IMR-90 (cell line): ENCODE measurements at regions not wholly inside any gene's neighbourhood (a gene's known extent, or its start where the extent isn't known, plus 50 kb on each side); places are given as distances from the start of the nearest gene placed in this dataset.

Source experiments
- CTCF ChIP-seq: conservative IDR thresholded peaks from 2 replicates; pipeline ENCODE4 v1.5.1; 2012; ENCODE audit warnings: mild to moderate bottlenecking, low read depth, low read length, improper control_type of control experiment
- ELK1 ChIP-seq: fragments of 150-350 bp; IDR thresholded peaks from 2 replicates; pipeline ENCODE4 v1.6.1; 2016; ENCODE audit warnings: low read depth, mild to moderate bottlenecking, low read length, moderate library complexity, borderline replicate concordance
- MAFK ChIP-seq: IDR thresholded peaks from 2 replicates; pipeline ENCODE4 v1.6.1; 2012; ENCODE audit warnings: low read depth, low read length, improper control_type of control experiment
- MAZ ChIP-seq: IDR thresholded peaks from 2 replicates; pipeline ENCODE4 v1.6.1; 2012; ENCODE audit warnings: low read depth, mild to moderate bottlenecking, low read length, improper control_type of control experiment, moderate library complexity, borderline replicate concordance
- MXI1 ChIP-seq: IDR thresholded peaks from 2 replicates; pipeline ENCODE4 v1.6.1; 2012; ENCODE audit warnings: low read depth, mild to moderate bottlenecking, low read length, moderate library complexity, borderline replicate concordance
- POLR2A ChIP-seq: IDR thresholded peaks from 2 replicates; pipeline ENCODE4 v1.6.1; 2012; ENCODE audit warnings: mild to moderate bottlenecking, low read depth, low read length
- SMC3 ChIP-seq: fragments of 150-350 bp; IDR thresholded peaks from 2 replicates; pipeline ENCODE4 v1.6.1; 2016; ENCODE audit warnings: low read depth, mild to moderate bottlenecking, antibody characterized with exemption, low read length, moderate library complexity

GRCh38 chr13:44195245-44195644 is 178.4 kb upstream of the SERP2 start:
- TF ChIP-seq MXI1, result no peak
- no peak for TF ChIP-seq CTCF
- TF ChIP-seq ELK1, result no peak
- no peak for TF ChIP-seq MAFK
- TF ChIP-seq MAZ, result no peak
- TF ChIP-seq POLR2A, result no peak
- no peak for TF ChIP-seq SMC3
